GM12878 (cell line): ENCODE measurements at regions not wholly inside any gene's neighbourhood (a gene's known extent, or its start where the extent isn't known, plus 50 kb on each side); places are given as distances from the start of the nearest gene placed in this dataset.
A peak's percentile ranks its signal among the peaks of the same experiment; 100 is the strongest.
"Not testable (repeated sequence)": the region's sequence is repeated elsewhere in the genome, so short reads cannot be mapped to it uniquely, and the experiment has no call there.

Experiments
- ATAC-seq: fragments of 200-7000 bp; cut with Tn5 transposase; 3 replicates; pipeline ENCODE4 v1.9.1; 2020; ENCODE audit warnings: mild to moderate bottlenecking, moderate library complexity
- BruUV-seq: library from RNA; stranded (reverse); fragments of 400-500 nt; replicated peaks from 2 replicates; lab custom pipeline; 2021; lab: Mats Ljungman, UMichigan
- CTCF ChIA-PET: fragments of 300-600 bp; sonication (Branson Sonifier 250); formaldehyde crosslinking; extraction: SDS; loops from one replicate; lab custom pipeline; 2021; ENCODE audit warnings: inconsistent platforms; lab: Yijun Ruan, JAX
- POLR2A ChIA-PET: fragments of 350-600 bp; formaldehyde crosslinking; extraction: SDS; loops from one replicate; lab custom pipeline; 2021; ENCODE audit warnings: inconsistent platforms; lab: Charles Lee
- RAD21 ChIA-PET: fragments of 300-600 bp; sonication (Branson Sonifier 250); formaldehyde crosslinking; loops from one replicate; lab custom pipeline; 2023; ENCODE audit warnings: antibody characterized with exemption; ENCODE audit not compliant: unreplicated experiment; lab: Charles Lee
- SMC1A ChIA-PET: fragments of 300-600 bp; sonication (Branson Sonifier 250); formaldehyde crosslinking; loops from one replicate; lab custom pipeline; 2023; ENCODE audit not compliant: unreplicated experiment, uncharacterized antibody; lab: Charles Lee
- DNase-seq: peaks from one replicate; pipeline ENCODE4 v3.0.0-alpha.2; 2011; ENCODE audit warnings: low read depth, low spot score
- FAIRE-seq: peaks from 3 replicates; lab custom pipeline; 2011; peaks lifted over from hg19 to GRCh38; lab: Jason Lieb, UNC
- H2AFZ ChIP-seq: 2 replicates; pipeline ENCODE4 v1.6.0; 2011; ENCODE audit warnings: low read depth, low read length, control low read depth; ENCODE audit not compliant: control insufficient read depth
- H3K27ac ChIP-seq: 2 replicates; pipeline ENCODE4 v1.5.1; 2011; ENCODE audit warnings: control low read depth; ENCODE audit not compliant: control insufficient read depth, insufficient read depth
- H3K27me3 ChIP-seq, 2 experiments: replicated peaks in 1 of 2; 2 replicates each; pipeline versions ENCODE4 v1.6.0 to v1.6.1; 2011; ENCODE audit warnings: low read length in 1 of 2; ENCODE audit not compliant: control insufficient read depth in 2 of 2, insufficient read depth in 2 of 2
- H3K36me3 ChIP-seq, 2 experiments: 2 replicates each; pipeline ENCODE4 v1.5.1; 2011; ENCODE audit warnings: low read length in 1 of 2; ENCODE audit not compliant: control insufficient read depth in 2 of 2, insufficient read depth in 2 of 2
- H3K4me1 ChIP-seq: 2 replicates; pipeline ENCODE4 v1.6.1; 2011; ENCODE audit warnings: mild to moderate bottlenecking, low read length, moderate library complexity, mixed read lengths; ENCODE audit not compliant: control insufficient read depth, insufficient read depth
- H3K4me2 ChIP-seq: 2 replicates; pipeline ENCODE4 v1.6.0; 2011; ENCODE audit warnings: control low read depth; ENCODE audit not compliant: control insufficient read depth, insufficient read depth
- H3K4me3 ChIP-seq: fragments of 200-600 bp; sonication (generic); 2 replicates; pipeline ENCODE4 v1.5.1; 2016
- H3K79me2 ChIP-seq: 2 replicates; pipeline ENCODE4 v1.6.0; 2011; ENCODE audit warnings: low read length; ENCODE audit not compliant: control insufficient read depth, insufficient read depth
- H3K9ac ChIP-seq: 2 replicates; pipeline ENCODE4 v1.8.0; 2011; ENCODE audit warnings: low read length, control low read depth, mixed read lengths; ENCODE audit not compliant: control insufficient read depth, insufficient read depth
- H3K9me3 ChIP-seq: replicated peaks from 3 replicates; pipeline ENCODE4 v1.5.1; 2011; ENCODE audit warnings: mild to moderate bottlenecking, low read length; ENCODE audit not compliant: control insufficient read depth, insufficient read depth
- H4K20me1 ChIP-seq: 2 replicates; pipeline ENCODE4 v1.6.0; 2011; ENCODE audit not compliant: control insufficient read depth, insufficient read depth
- CHD4 ChIP-seq: fragments of 200-600 bp; sonication (generic); IDR thresholded peaks from 2 replicates; pipeline ENCODE4 v1.6.1; 2016; ENCODE audit warnings: mild to moderate bottlenecking
- RAD21 ChIP-seq: IDR thresholded peaks from 2 replicates; pipeline ENCODE4 v1.6.1; 2011; ENCODE audit warnings: mild to moderate bottlenecking, low read depth, low read length, moderate library complexity; ENCODE audit not compliant: insufficient read depth
- SMC3 ChIP-seq: IDR thresholded peaks from 2 replicates; pipeline ENCODE4 v1.6.1; 2011; ENCODE audit warnings: low read length, improper control_type of control experiment, borderline replicate concordance
- WGBS: methylation state at CpG from one replicate; pipeline ENCODE4 v1.1.6; 2016; ENCODE audit warnings: low lambda C conversion rate; ENCODE audit not compliant: insufficient replicate concordance, insufficient coverage; ENCODE audit errors: missing lambda C conversion rate; 5-methylcytosine and 5-hydroxymethylcytosine counted together
- in situ Hi-C: fragments of 300-500 bp; cut with MboI; formaldehyde crosslinking; loops from 9 replicates; pipeline ENCODE4 v1.14.3; 2018; ENCODE audit warnings: mixed read lengths
- intact Hi-C: fragments of 100-400 bp; cut with micrococcal nuclease; formaldehyde crosslinking; loops from one replicate; pipeline ENCODE4 v1.14.2; 2022; ENCODE audit not compliant: unreplicated experiment
- TF ChIP-seq, protein P1 (sequence below), 3 experiments: IDR thresholded peaks in 2 of 3; conservative IDR thresholded peaks in 1 of 3; 2 replicates each; pipeline ENCODE4 v1.5.1; 2011; ENCODE audit warnings: low read depth in 3 of 3, low read length in 3 of 3, mild to moderate bottlenecking in 3 of 3, control low read depth in 2 of 3, moderate library complexity in 2 of 3, inconsistent platforms in 1 of 3, mixed read lengths in 1 of 3; ENCODE audit not compliant: control insufficient read depth in 2 of 3, insufficient read depth in 1 of 3; ENCODE audit errors: extremely low read depth in 1 of 3

- ChIA-PET CTCF (interaction anchor here (0.8 to 3.9 kb wide), 18 partner anchors 12 to 918 kb away, joined by 3 to 27 read pairs (median 4); no protein-coding TSS in a partner anchor), SMC1A (interaction anchor here (0.9 to 3.3 kb wide), 10 partner anchors 8 to 607 kb away, joined by 3 to 16 read pairs (median 4); no protein-coding TSS in a partner anchor)
- H3K36me3 ChIP-seq = no peaks in the 10 kb centered on the region
- no peak for DNase-seq
- in situ Hi-C loops (no loop called here), intact Hi-C loops (loop anchor here (1.0 to 5.0 kb wide), 3 partner anchors 41 to 606 kb away; no protein-coding TSS in a partner anchor)
- BruUV-seq = no TSS peak
- no peaks in the 10 kb centered on the region for H3K79me2 ChIP-seq
- no peak overlapping the region for H3K4me3 ChIP-seq
- H3K9me3 ChIP-seq = no peaks in the 10 kb centered on the region
- H3K9ac ChIP-seq = no peak overlapping the region
- 1% methylated on average over 6 of the region's 6 CpGs for WGBS
- no peak overlapping the region for H2AFZ ChIP-seq
- H3K27me3 ChIP-seq = no peaks in the 10 kb centered on the region
- no peaks in the 10 kb centered on the region for H4K20me1 ChIP-seq
- FAIRE-seq = no peak
- peak; percentile 89 for ATAC-seq
- TF ChIP-seq RAD21 = peak; percentile 59
- TF ChIP-seq SMC3 = peak; percentile 38; the same call in 1 of the 2 replicates
- TF ChIP-seq CHD4 = no peak
- TF ChIP-seq, protein P1, sequence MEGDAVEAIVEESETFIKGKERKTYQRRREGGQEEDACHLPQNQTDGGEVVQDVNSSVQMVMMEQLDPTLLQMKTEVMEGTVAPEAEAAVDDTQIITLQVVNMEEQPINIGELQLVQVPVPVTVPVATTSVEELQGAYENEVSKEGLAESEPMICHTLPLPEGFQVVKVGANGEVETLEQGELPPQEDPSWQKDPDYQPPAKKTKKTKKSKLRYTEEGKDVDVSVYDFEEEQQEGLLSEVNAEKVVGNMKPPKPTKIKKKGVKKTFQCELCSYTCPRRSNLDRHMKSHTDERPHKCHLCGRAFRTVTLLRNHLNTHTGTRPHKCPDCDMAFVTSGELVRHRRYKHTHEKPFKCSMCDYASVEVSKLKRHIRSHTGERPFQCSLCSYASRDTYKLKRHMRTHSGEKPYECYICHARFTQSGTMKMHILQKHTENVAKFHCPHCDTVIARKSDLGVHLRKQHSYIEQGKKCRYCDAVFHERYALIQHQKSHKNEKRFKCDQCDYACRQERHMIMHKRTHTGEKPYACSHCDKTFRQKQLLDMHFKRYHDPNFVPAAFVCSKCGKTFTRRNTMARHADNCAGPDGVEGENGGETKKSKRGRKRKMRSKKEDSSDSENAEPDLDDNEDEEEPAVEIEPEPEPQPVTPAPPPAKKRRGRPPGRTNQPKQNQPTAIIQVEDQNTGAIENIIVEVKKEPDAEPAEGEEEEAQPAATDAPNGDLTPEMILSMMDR (IDR thresholded peaks at IDR 0.05 in 2 of 3, conservative IDR thresholded peaks at IDR 0.05 in 1 of 3; ENCODE audit: control insufficient read depth in 2 of 3, extremely low read depth in 1 of 3, insufficient read depth in 1 of 3, low read depth in 3 of 3, low read length in 3 of 3) = peak; percentile 11 to 42 (median 38); a peak in 4 of 6 replicates
- TF ChIP-seq, all 136 proteins: peak for 3
- peaks cover 3% of the 10 kb centered on the region; the same call in 1 of the 2 replicates for H3K4me1 ChIP-seq
- RAD21 ChIA-PET = interaction anchor here (1.0 to 1.6 kb wide), 5 partner anchors 41 to 607 kb away, joined by 3 to 9 read pairs (median 4); no protein-coding TSS in a partner anchor
- no peak overlapping the region for H3K27ac ChIP-seq
- H3K4me2 ChIP-seq = no peak overlapping the region
- POLR2A ChIA-PET = no interaction called here
Measured at GRCh38 chrX:45801554-45801953, 600.9 kb upstream of the DIPK2B start.

DNA sequence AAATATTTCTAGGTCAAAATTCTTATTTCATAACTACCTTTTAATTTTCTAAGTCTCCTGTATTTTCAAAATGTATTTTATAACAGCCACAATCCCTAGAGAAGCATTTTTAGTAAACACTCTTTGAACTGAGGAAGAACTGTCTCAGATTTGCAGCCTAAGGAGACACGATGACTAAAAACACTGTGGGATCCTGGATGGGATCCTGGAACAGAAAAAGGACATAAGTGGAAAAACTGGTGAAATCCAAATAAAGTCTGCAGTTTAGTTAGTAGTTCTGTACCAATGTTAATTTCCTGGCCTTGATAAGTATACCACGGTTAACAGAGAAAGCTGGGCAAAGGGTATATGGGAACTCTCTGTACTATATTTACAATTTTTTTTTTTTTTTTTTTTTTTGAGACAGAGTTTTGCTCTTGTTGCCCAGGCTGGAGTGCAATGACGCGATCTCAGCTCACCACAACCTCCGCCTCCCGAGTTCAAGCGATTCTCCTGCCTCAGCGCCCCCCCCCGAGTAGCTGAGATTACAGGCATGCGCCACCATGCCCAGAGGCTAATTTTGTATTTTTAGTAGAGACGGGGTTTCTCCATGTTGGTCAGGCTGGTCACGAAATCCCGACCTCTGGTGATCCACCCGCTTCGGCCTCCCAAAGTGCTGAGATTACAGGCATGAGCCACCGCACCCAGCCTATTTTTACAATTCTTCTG is 600.2 kb upstream of the DIPK2B start:
- BruUV-seq, H3K4me3 ChIP-seq, in situ Hi-C loops, FAIRE-seq, POLR2A ChIA-PET, ATAC-seq, H4K20me1 ChIP-seq, H3K36me3 ChIP-seq, H3K9ac ChIP-seq, H3K4me1 ChIP-seq, H3K4me2 ChIP-seq, H3K27me3 ChIP-seq, H3K27ac ChIP-seq, DNase-seq, H3K79me2 ChIP-seq, H3K9me3 ChIP-seq, H2AFZ ChIP-seq: not testable (repeated sequence)
- ChIA-PET RAD21 (interaction anchor here (1.4 to 1.6 kb wide), 4 partner anchors 41 to 608 kb away, joined by 3 to 9 read pairs (median 6); no protein-coding TSS in a partner anchor), SMC1A (interaction anchor here (1.0 to 3.3 kb wide), 5 partner anchors 8 to 607 kb away, joined by 3 to 16 read pairs (median 5); no protein-coding TSS in a partner anchor), CTCF (interaction anchor here (0.6 to 3.9 kb wide), 6 partner anchors 11 to 607 kb away, joined by 3 to 27 read pairs (median 8); no protein-coding TSS in a partner anchor)
- intact Hi-C loops = loop anchor here (1.0 to 5.0 kb wide), 3 partner anchors 41 to 606 kb away; no protein-coding TSS in a partner anchor
- WGBS = 55% methylated on average over 7 of the region's 16 CpGs
